HL-60 (cell line): ENCODE measurements at regions not wholly inside any gene's neighbourhood (a gene's known extent, or its start where the extent isn't known, plus 50 kb on each side); places are given as distances from the start of the nearest gene placed in this dataset.

Experiments used
- DNase-seq, 2 experiments: peaks; one replicate each; pipeline ENCODE4 v3.0.0-alpha.2; 2010 to 2020; ENCODE audit warnings: low read depth in 1 of 2, low spot score in 1 of 2
- H3K27ac ChIP-seq: fragments of 250-450 bp; sonication (Bioruptor Pico); replicated peaks from 2 replicates; pipeline ENCODE4 v1.5.1; 2020; ENCODE audit warnings: mild to moderate bottlenecking, moderate library complexity
- H3K27me3 ChIP-seq: fragments of 250-450 bp; sonication (Bioruptor Pico); 2 replicates; pipeline ENCODE4 v1.5.1; 2021; ENCODE audit warnings: mild to moderate bottlenecking, moderate library complexity; ENCODE audit not compliant: insufficient read depth, poor library complexity, severe bottlenecking
- H3K4me3 ChIP-seq: replicated peaks from 2 replicates; pipeline ENCODE4 v1.5.1; 2011; ENCODE audit warnings: mild to moderate bottlenecking, control low read depth, low read length; ENCODE audit not compliant: insufficient read depth
- CTCF ChIP-seq: IDR thresholded peaks from one replicate; pipeline ENCODE4 v1.5.1; 2011; ENCODE audit warnings: low read length, control low read depth, inconsistent platforms; ENCODE audit not compliant: insufficient read depth
- GABPA ChIP-seq: IDR thresholded peaks from 2 replicates; pipeline ENCODE4 v1.6.1; 2012; ENCODE audit warnings: low read depth
- POLR2AphosphoS5 ChIP-seq: IDR thresholded peaks from 2 replicates; pipeline ENCODE4 v1.6.1; 2012; ENCODE audit warnings: low read depth
- REST ChIP-seq: IDR thresholded peaks from 2 replicates; pipeline ENCODE4 v1.6.1; 2012; ENCODE audit warnings: low read depth; ENCODE audit not compliant: insufficient replicate concordance
- SPI1 ChIP-seq: IDR thresholded peaks from 2 replicates; pipeline ENCODE4 v1.6.1; 2012; ENCODE audit warnings: low read depth, mild to moderate bottlenecking, borderline replicate concordance

- Histone ChIP-seq H3K4me3 (no peak overlapping the region), H3K27me3 (no peaks in the 10 kb centered on the region), H3K27ac (no peak overlapping the region)
- DNase-seq = no peak
- TF ChIP-seq CTCF = no peak
- no peak for TF ChIP-seq SPI1
- TF ChIP-seq POLR2AphosphoS5 = no peak
- no peak for TF ChIP-seq GABPA
- TF ChIP-seq REST = no peak
Observed at GRCh38 chr5:35442885-35443639, 174.6 kb upstream of the SPEF2 start.

GRCh38 chr5:35440409-35440808, 177.3 kb upstream of the SPEF2 start:
- H3K4me3 ChIP-seq = no peak overlapping the region
- peak; percentile 77 for TF ChIP-seq SPI1
- no peak for TF ChIP-seq POLR2AphosphoS5
- TF ChIP-seq CTCF = no peak
- no peak for TF ChIP-seq GABPA
- H3K27me3 ChIP-seq = no peaks in the 10 kb centered on the region
- no peak overlapping the region for H3K27ac ChIP-seq
- no peak for DNase-seq

GRCh38 chr5:35438786-35439185, 178.9 kb upstream of the SPEF2 start:
- DNase-seq = no peak
- TF ChIP-seq GABPA = no peak
- no peak overlapping the region for H3K4me3 ChIP-seq
- no peaks in the 10 kb centered on the region for H3K27me3 ChIP-seq
- peak overlapping the region; percentile 6; the same call in 1 of the 2 replicates for H3K27ac ChIP-seq

GRCh38 chr5:35438288-35438687, 179.4 kb upstream of the SPEF2 start:
- Histone ChIP-seq H3K27me3 (no peaks in the 10 kb centered on the region), H3K27ac (peak overlapping the region; percentile 6; the same call in 1 of the 2 replicates), H3K4me3 (no peak overlapping the region)
- DNase-seq = peak; percentile 45 to 71
- TF ChIP-seq POLR2AphosphoS5 (peak; percentile 73), REST (no peak)
